NCI-H2107 (cell line): ENCODE measurements at regions not wholly inside any gene's neighbourhood (a gene's known extent, or its start where the extent isn't known, plus 50 kb on each side); places are given as distances from the start of the nearest gene placed in this dataset.

ENCODE experiments used
- DNase-seq: peaks from one replicate; lab custom pipeline; 2025; lab: John Stamatoyannopoulos, UW

DNA sequence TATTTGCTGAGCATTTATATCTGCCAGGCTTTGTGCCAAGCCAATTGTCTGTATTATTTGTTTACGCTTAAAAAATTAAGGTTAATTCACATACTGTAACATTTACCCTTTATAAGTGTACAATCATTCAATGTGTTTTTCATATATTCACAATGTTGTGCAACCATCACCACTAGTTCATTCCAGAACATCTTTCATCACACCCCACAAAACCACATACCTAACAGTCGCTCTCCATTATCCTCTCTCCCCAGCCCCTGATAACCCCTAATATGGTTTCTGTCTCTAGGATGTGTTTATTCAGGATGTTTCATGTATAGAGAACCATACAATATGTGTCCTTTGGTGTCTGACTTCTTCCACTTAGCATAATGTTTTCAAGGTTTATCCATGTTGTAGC lies 234.1 kb downstream of the INSIG2 start:
- DNase-seq = no peak

DNA sequence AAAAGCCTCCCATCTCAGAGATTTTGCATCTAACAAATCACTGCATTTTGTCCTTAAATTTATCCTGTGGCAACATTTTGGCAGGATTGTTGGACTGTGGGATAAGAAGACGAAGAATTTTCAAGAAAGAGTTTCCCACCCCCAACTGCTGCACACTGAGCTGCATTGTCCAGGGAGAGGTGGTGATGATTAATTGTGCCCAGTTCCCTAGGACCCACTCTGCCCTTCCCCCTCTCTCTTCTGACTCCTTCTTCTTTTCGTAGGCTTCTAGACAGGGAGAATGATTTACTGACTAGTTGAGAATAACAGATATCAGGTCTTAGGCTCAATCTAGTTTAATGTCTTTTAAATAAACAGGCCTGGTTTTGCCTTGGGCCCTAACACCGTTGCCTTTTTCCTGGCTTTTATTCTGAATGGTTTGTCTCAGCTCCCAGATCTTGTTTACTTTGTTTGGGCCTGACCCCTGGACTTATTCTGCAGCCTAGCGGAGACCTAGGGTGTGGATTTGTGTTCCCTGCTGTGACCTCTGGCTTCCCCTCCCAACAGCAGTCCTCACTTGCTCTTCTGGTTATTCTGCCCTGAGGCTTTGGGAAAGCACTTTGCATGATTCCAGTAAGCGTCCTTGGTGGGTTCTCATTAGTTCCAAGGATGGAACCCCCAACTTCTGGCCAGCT lies 233.3 kb downstream of the INSIG2 start:
- no peak for DNase-seq

DNA sequence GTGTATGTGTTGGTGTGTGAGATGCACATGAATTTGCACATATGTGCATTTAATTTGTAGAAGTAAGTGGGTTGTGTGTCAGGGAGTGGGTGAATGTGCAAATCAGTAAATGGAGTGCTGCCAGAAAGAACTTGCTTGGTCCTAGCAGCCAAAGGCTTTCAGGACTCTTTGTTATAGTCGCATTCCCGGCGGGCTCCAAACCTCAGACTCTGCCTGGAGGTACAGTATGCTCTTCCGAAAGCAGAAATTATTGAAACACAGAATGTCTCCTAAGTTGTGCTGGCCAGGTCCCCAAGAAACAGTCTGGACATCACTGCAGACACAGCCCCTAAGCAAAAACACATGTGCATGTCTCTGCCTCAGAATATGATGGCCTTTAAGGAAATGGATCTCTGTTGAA lies 232.4 kb downstream of the INSIG2 start:
- DNase-seq = no peak

DNA sequence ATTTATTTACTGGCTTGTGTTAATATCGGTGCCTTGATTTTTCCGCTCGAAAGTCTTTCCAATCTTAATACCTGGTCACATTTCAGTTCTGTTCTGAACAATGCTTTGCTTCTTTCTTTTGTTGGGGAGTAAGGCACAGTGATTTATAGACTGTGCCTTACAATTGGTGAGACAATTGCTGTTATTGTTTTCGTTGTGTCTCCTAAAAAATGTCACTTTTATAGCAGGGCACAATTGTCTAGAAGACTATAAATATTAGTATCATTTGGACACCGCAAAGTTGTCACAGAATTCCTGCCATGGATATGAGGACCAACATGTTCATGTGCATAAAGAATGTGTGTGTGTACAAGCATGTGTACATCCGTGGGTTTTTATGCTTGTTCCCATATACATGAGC lies 231.9 kb downstream of the INSIG2 start:
- DNase-seq = no peak

GRCh38 chr2:118319271-118319684 lies 231.0 kb downstream of the INSIG2 start:
- DNase-seq = no peak

GRCh38 chr2:118315606-118316005 lies 227.3 kb downstream of the INSIG2 start:
- DNase-seq = no peak

DNA sequence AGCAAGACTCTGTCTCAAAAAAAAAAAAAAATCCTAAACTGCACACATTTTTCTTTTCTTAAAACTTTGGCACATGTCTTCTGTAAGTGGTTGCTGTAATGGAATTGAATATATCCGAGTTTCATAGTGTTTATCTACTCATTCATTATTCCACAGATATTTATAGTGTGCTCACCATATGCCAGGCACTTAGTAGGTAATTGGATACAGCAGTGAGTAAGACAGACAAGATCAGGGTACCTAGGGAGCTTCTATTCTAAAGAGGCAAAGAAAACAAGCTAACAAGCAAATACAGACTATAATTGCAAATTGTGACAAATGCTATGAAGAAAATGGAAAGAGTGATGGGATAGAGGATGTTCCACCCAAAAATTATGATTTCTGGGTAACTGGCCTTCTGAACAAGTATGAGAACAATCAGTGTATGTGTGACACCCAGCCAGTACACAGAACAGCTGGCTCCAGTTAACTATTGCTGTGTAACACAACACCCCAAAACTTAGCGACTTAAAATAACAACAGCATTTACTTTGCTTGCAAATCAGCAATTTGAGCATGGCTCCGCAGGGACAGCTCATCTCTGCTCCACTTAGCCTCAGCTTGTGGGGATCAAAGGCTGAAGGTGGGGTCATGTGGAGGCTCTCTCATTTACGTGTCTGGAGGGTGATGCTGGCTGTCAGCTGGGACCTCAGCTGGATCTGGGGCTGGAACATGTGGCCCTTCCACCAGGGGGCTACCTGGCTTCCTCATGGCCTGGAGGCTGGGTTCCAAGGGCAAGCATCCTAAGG lies 224.9 kb downstream of the INSIG2 start:
- DNase-seq = no peak

- no peak for DNase-seq
Measured at GRCh38 chr2:118310681-118311429, 222.6 kb downstream of the INSIG2 start.

GRCh38 chr2:118309946-118310680 lies 221.8 kb downstream of the INSIG2 start:
- DNase-seq = no peak

GRCh38 chr2:118309257-118309945 lies 221.1 kb downstream of the INSIG2 start:
- no peak for DNase-seq

- no peak for DNase-seq
Measured at GRCh38 chr2:118307864-118308263, 219.6 kb downstream of the INSIG2 start.

DNA sequence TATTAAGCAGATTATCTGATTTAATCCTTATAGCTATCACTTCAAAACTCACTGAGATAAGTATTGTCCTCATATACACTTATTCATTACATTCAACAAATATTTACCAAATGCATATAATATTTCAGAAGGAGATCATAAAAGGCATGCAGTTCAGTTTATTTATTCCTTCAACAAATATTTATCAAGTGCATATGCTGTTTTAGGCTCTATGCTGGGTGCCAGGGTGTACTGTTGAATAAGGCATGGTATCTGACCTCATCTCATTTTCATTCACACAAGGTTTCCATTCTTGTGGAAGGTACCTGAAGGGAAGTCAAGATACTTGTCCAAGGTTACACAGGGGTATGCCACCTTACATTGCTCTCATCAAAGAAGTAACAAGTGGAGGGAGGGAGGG lies 213.0 kb downstream of the INSIG2 start:
- no peak for DNase-seq

DNA sequence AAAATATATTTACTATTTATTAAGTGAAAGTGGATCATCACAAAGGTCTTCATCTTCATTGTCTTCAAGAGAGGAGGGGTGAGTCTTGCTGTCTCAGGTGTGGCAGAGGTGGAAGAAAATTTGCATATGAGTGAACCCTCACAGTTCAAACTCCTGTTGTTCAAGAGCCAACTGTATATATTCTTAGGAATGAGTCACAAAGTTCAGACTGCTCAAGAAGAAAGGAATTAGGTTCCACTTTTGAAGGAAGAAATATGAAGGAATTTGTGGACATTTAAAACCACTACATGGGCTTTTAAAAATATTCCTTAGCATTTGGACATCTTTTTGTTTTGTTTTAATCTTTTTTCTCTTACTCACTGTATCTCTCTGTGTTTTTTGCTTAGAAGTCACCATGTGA lies 212.6 kb downstream of the INSIG2 start:
- DNase-seq = no peak

DNA sequence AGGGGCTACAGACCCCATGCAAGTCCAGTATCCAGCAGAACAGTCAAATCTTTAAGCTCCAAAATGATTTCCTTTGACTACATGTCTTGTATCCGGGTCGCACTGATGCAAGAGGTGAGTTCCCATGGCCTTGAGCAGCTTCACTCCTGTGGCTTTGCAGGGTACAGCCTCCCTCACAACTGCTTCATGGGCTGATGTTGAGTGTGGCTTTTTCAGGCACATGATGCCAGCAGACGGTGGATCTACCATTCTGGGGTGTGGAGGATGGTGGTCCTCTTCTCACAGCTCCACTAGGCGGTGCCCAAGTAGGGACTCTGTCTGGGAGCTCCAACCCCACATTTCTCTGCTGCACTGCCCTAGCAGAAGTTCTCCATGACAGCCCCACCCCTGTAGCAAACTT lies 208.4 kb downstream of the INSIG2 start:
- no peak for DNase-seq

DNA sequence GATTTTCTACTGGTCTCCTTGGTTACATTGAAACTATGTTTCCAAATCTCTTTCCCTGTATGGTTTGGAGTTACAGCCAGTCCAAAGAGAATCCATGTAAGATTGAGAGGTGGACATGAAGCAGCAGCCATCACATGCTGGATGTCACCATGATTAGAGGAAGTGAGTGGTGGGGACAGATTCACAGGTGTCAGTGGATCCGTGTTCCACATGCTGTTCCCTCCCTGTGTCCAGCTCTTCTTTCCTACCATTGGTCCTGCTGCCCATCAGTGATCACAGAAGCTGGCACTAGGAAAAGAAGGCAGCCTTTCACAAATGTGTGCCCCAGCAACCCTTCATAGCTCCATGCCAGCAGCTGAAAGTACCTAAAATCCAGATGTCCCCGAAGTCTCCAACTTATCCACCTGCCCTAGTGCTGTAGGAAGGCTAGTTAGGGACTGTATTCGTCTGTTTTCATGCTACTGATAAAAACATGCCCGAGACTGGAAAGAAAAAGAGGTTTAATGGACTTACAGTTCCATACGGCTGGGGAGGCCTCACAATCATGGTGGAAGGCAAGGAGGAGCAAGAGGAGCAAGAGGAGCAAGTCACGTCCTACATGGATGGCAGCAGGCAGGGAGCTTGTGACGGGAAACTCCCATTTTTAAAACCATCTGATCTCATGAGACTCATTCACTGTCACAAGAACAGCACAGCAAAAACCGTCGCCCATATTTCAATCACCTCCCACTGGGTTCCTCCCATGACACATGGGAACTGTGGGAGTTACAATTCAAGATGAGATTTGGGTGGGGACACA lies 207.5 kb downstream of the INSIG2 start:
- DNase-seq = no peak

DNA sequence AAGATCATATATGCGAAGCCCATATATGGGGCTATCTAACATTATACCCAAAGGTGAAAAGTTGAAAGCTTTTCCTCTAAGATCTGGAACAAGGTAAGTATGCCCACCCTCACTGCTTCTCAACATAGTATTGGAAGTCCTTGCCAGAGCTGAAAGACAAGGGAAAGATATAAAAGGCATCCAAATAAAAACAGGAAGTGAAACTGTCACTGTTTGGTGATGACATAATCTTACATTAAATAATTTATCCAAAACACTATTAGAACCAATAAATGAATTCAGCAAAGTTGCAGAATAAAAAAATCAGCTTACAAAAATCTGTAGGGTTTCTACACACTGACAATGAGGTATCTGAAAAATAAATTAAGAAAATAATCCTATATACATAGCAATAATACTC lies 205.8 kb downstream of the INSIG2 start:
- no peak for DNase-seq

- DNase-seq = no peak
Measured at GRCh38 chr2:118292991-118293390, 204.7 kb downstream of the INSIG2 start.

- DNase-seq = no peak
Measured at GRCh38 chr2:118291251-118291880, 203.1 kb downstream of the INSIG2 start.

DNA sequence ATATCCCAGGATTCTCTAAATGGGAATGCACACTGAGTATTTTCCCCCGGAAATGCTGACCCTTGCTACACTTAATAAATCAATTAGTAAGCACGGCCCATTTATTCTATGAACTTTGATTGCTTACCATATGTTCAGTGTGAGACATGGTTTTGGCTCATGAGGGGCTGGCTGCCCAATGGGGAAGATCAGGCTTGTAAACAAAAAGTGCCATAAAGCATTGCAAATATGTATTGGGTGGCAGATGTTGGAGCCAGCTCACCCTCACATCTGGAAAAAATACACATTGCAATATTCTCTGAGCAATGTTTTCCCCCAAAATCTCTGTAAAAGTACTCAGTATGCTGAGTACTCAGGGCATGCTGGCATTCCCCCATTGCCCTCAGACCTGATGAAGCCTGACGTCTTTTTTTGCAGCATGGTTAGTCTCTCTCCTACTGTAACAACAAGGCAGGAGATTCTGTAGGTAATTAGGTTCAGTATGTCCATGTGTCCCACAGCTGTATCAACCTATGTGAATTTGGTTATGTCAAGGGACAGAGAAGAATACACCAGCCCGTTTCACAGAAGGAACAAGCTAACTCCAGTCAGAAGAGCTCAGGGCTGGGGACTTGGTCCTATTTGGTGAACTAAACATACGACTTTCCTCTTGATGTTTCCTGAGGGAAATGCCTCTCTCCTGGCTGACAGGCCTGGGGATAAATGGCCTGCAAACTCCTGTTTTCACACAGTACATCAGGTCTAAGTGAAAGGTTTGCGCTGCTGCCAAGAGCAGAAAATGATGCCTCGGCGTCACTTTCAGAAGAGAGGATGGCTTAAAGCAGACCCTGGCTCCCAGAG lies 202.4 kb downstream of the INSIG2 start:
- DNase-seq = no peak
